ENCODE measurements at regions not wholly inside any gene's neighbourhood (a gene's known extent, or its start where the extent isn't known, plus 50 kb on each side); places are given as distances from the start of the nearest gene placed in this dataset.

DNA sequence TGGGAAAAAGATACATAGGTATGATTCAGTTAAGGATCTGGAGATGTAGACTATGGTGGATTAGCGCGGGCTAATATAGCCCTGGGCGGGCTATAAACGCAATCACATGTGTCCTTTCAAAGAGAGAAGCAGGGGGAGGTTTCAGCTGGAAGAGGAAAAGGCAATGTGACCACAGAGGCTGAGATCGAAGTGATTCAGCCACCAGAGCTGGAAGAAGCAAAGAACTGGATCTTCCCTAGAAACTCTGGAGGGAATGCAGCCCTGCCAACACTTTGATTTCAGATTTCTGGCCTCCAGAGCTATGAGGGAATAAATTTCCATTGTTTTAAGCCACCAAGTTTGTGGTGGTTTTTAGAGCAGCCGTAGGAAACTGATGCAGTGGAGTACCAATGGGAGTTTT, 81.5 kb upstream of the NHSL1 start:
- no peak for DNase-seq

DNA sequence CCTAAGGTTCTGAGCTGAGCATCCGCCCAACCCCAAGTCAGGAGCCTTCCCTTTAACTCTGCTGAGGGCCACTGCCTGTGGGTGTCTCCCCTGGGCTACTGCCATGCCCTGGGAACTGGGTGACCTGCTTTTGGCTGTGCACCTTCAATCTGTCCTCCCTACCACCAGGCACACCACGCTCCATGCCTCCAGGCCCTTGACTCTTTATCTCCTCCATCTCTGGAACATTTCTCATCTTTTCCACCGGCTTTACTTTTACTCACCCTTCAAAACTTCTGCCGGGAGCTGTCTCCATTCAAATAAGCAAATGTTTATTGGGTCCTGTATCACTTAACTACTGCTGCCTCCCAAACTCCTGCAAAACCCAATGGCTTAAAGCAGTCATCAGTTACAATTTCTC, 83.3 kb upstream of the NHSL1 start:
- DNase-seq: no peak

DNA sequence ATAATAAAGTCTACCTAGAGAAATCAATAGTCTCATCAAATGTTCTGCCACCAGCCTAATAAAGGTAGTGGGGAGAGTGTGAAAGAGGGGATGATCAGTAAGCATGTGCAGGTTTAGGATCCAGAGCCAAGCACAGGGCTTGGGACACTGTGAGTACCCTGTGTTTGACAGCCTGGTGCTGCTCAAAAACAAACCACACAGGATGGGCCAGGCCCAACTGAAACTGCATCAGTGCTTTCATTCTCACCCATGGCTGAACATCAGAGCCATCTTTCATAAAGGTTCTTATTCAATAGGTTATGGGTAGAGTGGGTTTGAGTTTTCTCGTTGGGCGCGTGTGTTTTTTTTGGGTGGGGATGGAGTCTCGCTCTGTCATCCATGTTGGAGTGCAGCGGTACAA, 87.3 kb upstream of the NHSL1 start:
- DNase-seq: no peak

DNA sequence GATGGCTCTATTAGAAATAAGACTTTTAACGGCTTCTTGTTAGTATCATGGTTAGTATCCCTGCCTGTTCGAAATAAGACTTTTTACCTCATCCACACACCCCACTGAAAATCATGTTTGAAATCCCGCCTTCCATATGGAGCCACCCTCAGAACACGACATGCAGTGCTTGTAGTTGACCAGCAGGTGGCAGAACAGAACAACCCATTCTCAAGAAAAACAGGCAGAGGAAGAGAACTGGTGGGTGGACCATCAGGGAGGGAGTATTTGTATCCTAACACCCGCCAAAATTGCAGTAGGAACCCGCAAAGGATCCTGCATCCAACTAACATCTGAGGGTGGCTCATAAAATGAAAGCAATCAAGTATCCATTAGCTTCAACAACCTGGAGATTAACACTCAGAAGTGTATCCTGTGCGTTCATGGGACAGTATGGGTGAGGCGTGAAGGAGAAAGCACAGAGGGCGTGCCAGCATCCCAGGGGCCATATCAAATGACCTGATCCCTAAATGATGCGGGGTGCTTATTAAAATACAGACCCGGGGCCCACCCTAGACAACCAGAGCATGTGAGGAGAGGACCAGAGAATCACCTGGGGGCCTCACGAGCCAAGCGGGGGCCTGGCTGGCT, 89.6 kb upstream of the NHSL1 start:
- DNase-seq: no peak

DNA sequence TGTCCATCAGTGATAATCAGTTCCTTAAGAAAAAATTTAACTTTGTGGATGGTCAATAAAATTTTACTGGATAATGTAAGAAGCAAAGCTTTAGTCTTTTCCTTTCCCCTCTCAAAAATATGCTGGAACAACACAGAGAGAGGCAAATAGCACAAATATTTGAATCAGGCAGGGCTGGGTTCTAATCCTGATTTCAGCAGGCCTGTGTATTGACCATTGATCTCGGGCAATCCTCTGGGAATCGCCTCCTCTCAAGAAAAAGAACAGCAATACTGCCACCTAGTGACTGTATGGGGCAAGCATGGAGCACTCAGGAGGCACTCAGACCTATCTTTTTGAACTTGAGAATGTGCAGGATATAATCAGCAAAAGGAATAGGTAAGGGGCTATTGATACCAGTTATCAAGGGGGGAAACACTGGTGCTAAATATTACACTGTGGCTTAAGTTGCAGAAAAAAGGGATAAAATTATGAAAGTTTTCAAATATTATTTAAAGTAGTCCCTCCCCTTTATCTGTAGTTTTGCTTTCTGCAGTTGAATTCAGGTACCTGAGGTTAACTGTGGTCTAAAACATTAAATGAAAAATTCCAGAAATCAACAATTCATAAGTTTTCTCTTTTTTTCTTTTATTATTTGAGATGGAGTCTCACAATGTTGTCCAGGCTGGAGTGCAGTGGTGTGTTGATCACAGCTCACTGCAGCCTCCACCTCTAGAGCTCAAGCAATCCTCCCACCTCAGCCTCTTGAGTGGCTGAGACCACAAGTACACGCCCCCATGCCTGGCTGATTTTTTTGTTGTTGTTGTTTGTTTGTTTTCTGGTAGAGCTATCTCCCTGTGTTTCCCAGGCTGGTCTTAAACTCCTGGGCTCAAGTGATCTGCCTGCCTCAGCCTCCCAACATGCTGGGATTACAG, 91.8 kb upstream of the NHSL1 start:
- no peak for DNase-seq

DNA sequence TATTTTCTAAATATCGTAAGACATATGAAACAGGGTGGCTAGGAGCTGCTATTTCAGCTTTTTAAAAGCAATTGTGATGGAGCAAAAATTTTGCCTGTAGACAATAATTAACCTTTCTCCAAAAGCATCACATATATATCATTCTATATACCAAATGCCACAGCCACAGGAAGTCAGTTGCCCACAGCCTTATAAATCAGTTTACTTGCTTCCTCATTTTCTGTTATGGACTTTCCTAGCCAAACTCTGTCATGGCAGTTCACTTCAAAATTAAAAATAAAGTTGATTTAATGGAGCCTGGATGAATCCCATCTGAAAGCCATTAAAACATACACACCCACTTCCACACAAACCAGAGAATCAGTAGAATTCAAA, 93.4 kb upstream of the NHSL1 start:
- peak; percentile 19 for DNase-seq

DNA sequence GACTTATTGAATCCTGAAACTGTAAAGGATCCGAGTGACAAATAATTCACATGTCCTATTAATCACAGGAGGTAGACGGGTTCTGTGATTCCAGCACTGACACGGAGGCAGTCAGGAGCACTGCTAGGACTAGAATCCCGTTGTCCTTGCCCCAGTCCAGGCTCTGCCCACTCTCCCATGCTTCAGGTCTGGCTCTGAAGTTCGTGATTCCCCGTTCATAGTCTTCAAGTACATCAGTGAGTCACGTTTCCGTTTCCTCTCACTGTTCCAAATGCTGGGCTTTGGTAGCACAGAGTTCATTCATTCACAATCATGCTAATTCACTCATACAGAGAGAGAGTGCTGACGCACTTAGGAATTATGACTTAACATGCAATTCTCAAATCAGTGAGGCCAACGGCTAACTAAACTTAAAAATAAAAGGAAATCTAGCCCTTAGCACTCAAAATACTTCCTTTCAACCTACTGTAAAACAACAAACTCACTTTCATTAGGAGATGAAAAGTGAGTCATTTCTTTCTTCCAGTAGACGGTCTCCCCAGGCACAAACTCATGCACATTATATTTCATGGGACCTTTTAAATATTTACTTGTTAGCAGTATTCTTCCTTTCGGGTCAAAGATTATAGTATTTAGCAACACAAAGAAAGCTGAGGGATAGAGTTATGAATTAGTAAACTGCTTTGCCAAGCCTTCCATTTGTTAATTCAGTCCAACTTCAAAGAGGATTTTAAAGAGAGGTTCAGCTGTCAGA, 94.0 kb upstream of the NHSL1 start:
- DNase-seq: no peak

DNA sequence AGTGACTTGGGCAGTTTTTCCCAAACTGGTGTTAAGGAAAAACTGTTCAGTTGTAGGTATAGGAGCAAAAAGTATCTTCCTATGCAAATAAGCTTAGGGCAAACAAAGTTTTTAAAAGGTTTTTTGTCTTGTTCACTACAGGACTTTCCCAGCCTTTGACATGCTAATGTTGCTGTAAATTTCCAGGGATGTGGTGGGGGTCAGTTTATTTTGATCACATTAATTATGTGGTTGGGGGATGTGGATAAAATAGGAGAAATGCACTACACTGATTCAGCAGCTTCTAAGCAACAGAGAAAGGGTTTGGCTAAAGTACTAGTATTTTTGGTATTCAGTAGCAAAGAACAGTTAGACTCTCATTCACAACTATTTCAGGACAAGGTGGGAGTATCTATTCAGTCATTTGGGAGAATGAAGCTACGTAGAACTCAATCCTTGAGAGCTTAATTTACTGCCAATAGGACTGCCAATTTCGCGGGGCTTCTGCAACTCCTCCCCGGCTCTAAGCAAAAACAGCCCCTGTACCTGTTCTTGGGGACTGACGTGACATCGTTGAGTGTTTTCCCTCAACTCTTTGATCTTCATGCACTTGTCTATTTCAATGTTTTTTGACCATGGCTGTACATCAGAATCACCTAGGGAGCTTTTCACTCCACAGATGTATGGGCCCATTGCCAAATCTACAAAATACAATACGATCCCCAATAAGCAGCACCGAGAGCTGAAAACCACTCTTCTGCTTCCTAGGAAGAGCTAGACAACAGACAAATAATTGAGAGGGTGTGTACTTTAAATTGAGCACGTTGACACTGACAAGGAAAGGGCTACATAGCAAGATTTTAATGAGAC, 94.8 kb upstream of the NHSL1 start:
- DNase-seq: no peak

DNA sequence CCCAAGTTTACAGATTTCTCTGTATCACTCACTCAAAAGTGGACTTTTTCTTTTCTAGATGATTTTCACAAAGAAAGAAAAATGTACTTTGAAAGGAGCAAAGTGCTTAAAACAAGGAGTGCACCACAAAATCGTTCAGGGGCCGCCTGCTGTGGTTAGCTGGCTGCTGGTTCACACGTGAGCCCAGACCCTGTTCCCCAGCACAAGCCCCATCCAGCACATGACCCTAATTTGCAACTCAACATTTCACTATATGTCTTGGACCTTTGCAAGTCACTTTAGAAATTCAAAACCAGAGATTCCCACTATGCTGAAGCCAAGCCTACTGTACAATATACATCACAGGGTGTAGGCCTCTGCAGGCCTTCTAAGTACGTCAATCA, 95.5 kb upstream of the NHSL1 start:
- no peak for DNase-seq

DNA sequence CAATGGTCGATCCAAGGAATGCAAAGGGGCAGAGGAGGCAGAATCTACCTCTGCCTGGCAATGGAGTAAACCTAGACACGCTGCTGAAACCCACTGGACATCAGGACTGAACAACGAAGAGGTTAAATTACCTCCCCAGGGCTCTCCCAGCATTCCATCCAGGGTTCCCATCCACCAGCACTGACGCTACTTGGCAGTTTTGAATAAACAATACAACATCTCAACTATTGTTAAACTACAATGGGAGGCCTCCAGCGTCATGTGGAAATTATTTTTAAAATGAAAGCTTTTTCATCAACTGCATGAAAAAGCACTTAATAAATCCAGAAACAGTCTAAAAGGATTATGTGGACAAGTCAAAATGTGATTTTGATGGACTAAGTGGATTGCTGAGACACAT, 96.8 kb upstream of the NHSL1 start:
- DNase-seq: no peak

DNA sequence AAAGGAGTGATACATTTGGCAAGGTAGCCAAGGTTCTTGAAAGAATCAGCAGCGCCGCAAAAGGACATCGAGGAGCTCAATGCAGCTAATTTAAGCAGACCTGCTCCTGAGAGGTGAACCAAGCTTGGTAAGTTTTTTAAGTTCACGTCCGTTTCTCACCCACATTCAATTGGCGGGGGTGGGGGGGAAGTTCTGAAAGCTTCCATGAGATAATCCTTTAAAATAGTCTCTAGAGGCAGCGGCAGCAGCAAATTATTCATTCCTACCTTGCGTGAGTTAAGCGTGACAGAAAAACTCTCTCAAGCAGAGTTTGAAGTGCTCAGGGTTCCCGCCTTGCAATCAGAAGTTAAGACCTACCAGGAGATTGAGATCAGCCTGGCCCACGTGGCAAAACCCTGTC, 97.3 kb upstream of the NHSL1 start:
- no peak for DNase-seq

DNA sequence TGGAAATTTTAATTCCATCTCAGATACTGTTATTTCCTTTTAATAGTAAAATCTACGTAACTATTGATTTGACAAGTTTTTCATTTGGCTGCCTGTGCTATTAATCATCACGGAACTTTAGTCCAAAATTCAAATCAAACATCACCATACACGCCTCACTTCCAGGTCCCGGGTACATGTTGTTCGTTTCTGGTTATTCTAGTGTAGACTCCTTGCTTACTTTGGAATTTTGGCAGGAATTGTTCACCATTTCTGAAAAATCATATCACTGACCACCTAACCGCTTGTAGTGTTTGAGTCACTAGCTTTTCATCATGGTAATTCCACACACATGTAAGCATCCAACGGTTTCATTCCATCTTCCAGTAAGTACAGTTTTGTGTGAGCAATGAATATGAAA, 98.0 kb upstream of the NHSL1 start:
- DNase-seq: no peak

DNA sequence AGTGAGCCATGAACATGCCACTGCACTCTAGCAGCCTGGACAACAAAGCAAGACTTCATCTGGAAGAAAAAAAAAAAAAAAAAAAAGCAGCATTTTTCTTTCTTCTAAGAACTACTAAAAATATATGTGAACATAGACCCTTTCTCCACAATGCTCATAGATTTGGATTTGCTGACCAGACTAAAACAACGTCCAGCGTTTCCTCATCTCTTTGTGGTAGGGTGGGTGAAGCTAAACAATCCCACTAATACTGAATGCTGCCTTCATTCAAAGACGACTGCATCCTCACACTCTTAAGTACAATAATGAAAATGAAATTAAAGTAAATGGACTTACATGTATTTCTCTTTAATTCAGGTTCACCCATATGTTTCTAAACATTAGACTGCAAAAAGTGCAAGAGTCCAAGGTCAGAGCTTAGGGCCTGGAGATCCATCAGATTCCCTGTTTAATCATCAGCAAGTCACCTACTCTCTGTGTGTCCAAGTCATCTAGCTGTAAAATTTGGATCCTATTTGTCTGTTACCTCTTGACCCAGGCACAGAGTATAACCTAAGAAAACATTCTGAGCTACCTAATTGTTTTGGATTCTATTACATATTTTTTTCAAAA, 99.4 kb upstream of the NHSL1 start:
- DNase-seq: no peak

DNA sequence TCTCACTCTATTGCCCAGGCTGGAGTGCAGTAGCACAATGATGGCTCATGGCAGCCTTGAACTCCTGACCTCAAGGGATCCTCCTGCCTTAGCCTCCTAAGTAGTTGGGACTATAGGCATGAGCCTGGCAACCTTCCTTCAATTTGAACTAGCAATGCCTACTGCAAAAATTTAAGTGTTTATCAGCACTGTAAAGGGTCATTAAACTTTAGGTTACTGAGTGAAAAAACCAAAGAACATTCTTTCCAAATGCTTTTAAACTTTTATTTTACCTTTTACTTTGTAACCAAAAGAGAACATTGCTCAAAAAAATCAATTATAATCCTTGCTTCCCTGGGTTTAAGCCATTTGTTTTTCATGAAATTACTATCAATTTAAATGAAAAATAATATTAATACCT, 101.0 kb upstream of the NHSL1 start:
- no peak for DNase-seq

DNA sequence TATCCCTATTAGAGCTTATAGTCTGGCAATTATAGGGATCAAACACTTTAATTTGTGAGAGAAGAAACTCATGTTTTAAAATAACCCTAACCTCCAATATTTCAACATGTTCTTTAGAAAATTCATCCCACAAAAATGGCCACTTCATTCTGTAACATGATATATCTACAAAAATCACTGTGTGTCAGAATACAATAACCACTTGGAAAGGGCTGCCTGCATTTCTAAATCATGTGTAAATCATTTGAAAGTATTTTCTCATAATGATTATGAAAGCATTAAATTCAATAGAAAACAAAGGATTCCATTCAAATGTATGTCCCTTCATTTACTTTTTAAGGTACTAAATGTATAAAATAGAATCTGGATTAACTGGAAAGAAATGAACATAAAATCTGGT, 101.4 kb upstream of the NHSL1 start:
- no peak for DNase-seq

DNA sequence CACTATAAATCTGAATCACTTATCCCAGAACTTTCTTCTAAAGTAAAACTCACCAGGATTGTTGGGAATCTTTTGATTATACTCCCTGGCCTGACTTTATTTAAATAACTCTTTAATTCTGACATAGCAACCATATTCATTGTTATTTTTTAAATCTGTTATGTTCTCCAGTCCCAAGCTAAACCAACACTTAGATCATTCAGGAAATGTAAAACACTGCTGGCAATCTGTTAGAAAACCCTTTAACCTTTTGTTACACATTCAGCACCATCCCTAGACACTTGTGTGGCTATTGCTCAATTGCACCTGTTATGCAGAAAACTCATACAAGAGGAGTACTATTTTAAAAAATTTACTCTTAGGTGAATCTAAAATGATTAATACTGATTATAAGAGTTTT, 101.8 kb upstream of the NHSL1 start:
- DNase-seq: no peak

DNA sequence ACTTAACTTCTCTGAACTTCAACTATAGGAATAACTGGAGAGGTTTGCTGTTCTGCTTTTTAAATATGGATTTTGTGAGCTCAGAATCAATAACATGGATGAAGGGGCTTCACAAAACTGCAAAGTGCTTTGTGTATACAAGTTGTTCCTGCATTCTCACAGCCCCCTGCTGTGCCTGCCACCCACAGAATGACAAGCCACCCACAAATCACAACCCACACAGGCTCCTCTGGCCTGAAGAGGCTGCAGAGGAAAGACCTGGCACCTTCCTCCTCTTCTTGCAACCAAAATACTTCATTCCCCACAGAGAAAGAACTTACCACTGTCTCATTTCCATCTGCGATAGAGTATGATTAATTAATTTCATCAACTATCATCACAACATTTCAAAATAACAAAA, 106.7 kb upstream of the NHSL1 start:
- DNase-seq: no peak

DNA sequence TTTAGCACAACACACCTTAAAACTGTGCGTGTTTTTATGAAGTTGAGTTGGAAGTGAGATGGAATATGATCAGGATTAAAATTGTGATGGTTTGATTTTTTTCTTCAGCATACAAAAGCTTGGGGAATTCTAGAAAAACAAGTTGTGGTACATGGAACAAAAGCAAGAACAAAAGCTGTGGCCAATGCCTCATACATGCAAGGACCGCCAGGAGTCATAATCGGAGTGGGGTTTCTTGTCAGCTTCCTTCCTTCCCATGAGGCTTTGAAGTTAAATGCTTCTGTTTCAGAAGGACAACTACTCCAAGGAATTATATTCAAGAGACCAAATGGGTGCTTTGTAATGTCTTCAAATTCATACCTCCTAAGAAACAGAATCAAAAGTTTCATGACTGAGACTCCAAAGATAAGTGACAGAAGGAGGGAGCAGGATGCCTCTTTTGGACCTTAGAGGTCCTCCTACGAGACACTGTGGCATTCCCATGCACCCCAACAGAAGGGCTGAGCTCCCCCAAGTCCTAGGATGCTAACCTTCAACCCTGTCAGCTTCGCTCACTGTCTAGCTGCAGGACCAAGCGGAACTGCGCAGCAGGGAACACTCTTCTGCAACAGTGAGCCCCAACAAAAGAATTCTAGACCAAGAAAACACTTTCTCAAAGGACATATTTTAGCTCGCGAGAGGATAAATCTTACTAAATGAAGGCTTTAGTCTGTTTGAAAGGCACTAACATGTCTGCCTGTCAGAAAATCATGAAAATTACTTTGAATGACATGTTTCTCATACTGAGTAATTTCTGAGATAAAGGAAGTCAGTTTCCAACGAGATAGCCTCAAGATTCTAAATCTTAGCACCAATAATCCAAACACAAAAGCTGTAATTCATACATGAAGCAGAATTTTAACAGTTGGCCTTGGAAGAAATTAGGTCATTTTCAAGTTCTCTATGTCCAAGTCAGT, 108.5 kb upstream of the NHSL1 start:
- DNase-seq: no peak

DNA sequence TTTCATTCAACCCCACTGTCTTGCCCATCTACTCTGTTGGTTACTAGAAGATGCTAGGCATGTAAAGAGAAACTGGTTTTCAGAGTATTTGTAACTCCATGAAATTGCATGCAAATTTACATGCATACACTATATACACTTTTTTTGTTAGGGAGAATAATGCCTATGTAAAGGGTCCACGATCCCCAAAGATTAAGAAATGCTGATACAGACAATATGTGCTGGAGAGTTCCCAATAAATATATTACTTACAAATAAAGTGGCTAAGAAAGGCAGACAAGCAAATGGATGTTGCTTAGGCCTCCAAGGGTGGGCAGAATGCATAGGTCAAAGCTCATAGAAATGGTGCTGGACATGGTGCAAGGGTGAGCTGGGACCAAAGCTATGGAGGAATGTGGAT, 109.6 kb upstream of the NHSL1 start:
- DNase-seq: no peak

DNA sequence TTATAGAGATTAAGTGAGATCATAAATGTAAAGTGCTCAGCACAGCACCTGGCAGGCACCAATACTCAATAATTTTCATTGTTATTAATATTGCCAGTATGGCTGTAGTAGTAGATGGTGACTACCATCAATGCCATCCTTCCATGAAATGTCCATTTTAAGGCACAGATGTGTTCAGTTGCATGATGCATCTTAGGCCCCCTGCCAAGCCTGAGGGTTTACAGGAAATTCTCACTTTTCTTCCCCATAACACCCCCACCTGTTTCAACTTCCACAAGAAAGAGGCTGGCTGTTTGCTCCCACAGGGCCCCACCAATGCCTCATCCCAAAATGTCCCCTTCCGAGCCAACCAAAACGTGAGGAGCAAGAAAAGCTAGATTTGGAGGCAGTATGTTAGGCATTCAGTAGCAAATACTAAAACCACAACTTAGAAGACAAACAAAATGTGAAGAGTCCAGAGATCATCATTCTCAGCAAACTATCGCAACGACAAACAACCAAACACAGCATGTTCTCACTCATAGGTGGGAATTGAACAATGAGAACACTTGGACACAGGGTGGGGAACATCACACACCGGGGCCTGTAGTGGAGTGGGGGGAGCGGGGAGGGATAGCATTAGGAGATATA, 110.6 kb upstream of the NHSL1 start:
- no peak for DNase-seq

DNA sequence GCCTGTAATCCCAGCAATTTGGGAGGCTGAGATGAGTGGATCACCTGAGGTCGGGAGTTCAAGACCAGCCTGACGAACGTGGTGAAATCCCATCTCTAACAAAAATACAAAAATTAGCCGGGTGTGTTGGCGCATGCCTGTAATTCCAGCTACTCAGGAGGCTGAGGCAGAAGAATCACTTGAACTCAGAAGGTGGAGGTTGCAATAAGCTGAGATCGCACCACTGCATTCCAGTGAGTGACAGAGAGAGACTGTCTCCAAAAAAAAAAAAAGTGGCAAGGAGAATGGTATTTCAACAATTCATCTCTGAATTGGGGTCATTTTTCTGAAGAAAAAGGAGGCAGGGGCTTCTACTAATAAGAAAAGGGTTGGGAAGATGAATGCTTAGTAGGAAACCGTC, 111.5 kb upstream of the NHSL1 start:
- no peak for DNase-seq
